Smooth muscle cell (in vitro differentiated cells): ENCODE measurements at regions not wholly inside any gene's neighbourhood (a gene's known extent, or its start where the extent isn't known, plus 50 kb on each side); places are given as distances from the start of the nearest gene placed in this dataset.

Experiments used
- DNase-seq: peaks from one replicate; lab custom pipeline; 2025; ENCODE audit not compliant: unreplicated experiment; lab: John Stamatoyannopoulos, UW
- H2AFZ ChIP-seq: fragments of 200-600 bp; sonication (generic); 2 replicates; pipeline ENCODE4 v1.6.0; 2016; ENCODE audit warnings: antibody characterized with exemption, low read depth, mild to moderate bottlenecking
- H3F3A ChIP-seq: fragments of 200-600 bp; sonication (generic); 2 replicates; pipeline ENCODE4 v1.6.0; 2017; ENCODE audit warnings: antibody characterized with exemption, low read depth
- H3K27ac ChIP-seq: fragments of 200-600 bp; sonication (generic); 2 replicates; pipeline ENCODE4 v1.5.1; 2016; ENCODE audit warnings: low read depth, mild to moderate bottlenecking
- H3K27me3 ChIP-seq: fragments of 200-600 bp; sonication (generic); 2 replicates; pipeline ENCODE4 v1.6.1; 2016; ENCODE audit warnings: low read depth, mild to moderate bottlenecking
- H3K36me3 ChIP-seq: fragments of 200-600 bp; sonication (generic); 2 replicates; pipeline ENCODE4 v1.5.1; 2016; ENCODE audit warnings: low read depth
- H3K4me1 ChIP-seq: fragments of 200-600 bp; sonication (generic); 2 replicates; pipeline ENCODE4 v1.5.1; 2016; ENCODE audit warnings: low read depth
- H3K4me2 ChIP-seq: fragments of 200-600 bp; sonication (generic); 2 replicates; pipeline ENCODE4 v1.6.0; 2016; ENCODE audit warnings: mild to moderate bottlenecking
- H3K4me3 ChIP-seq: fragments of 200-600 bp; sonication (generic); 2 replicates; pipeline ENCODE4 v1.5.1; 2016; ENCODE audit warnings: mild to moderate bottlenecking
- H3K79me2 ChIP-seq: fragments of 200-600 bp; sonication (generic); 2 replicates; pipeline ENCODE4 v1.6.0; 2016; ENCODE audit warnings: low read depth, mild to moderate bottlenecking
- H3K9ac ChIP-seq: fragments of 200-600 bp; sonication (generic); 2 replicates; pipeline ENCODE4 v1.6.0; 2016; ENCODE audit warnings: low read depth
- H3K9me3 ChIP-seq: fragments of 200-600 bp; sonication (generic); replicated peaks from 2 replicates; pipeline ENCODE4 v1.5.1; 2016; ENCODE audit warnings: low read depth
- H4K20me1 ChIP-seq: fragments of 200-600 bp; sonication (generic); 2 replicates; pipeline ENCODE4 v1.6.0; 2016; ENCODE audit warnings: low read depth
- WGBS: methylation state at CpG from one replicate; pipeline ENCODE4 v1.1.7; 2016; ENCODE audit warnings: low lambda C conversion rate; 5-methylcytosine and 5-hydroxymethylcytosine counted together
- TF ChIP-seq, protein P1 (sequence below): fragments of 200-600 bp; sonication (generic); IDR thresholded peaks from 2 replicates; pipeline ENCODE4 v1.5.1; 2017; ENCODE audit warnings: borderline replicate concordance, mild to moderate bottlenecking, antibody characterized with exemption; ENCODE audit not compliant: insufficient read depth, poor library complexity, severe bottlenecking

DNA sequence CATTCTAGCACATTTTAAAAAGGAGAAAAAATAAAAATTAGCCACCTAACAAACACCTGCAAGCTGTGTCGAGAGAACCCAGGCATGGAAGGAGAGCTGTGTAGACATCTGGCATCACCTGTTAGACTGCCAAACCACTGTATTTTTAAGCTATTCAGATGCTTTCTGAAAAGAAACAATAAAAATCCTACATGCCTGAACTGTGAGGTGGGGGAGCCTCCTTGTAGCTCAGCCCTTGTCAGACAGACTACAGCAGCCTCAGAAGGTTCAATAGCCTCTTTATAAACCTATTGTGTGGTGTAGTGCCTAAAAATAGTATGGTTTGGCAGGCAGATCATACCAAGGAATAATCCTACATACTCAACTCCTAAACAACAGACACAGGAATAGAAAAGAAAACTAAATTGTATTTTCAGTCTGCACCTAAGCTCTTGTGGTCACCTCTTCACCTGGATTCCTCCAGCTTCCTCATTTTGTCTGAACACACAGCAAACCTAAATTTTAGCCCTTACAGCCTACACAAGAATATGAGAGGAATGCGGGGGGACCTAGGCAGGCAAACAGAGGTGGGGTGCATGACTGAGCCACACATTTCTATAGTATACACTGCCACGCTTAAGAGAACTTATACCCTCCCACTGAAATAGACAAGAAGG, 67.0 kb downstream of the SIPA1L2 start:
- H3K27me3 ChIP-seq, result no peaks in the 10 kb centered on the region
- TF ChIP-seq, protein P1, sequence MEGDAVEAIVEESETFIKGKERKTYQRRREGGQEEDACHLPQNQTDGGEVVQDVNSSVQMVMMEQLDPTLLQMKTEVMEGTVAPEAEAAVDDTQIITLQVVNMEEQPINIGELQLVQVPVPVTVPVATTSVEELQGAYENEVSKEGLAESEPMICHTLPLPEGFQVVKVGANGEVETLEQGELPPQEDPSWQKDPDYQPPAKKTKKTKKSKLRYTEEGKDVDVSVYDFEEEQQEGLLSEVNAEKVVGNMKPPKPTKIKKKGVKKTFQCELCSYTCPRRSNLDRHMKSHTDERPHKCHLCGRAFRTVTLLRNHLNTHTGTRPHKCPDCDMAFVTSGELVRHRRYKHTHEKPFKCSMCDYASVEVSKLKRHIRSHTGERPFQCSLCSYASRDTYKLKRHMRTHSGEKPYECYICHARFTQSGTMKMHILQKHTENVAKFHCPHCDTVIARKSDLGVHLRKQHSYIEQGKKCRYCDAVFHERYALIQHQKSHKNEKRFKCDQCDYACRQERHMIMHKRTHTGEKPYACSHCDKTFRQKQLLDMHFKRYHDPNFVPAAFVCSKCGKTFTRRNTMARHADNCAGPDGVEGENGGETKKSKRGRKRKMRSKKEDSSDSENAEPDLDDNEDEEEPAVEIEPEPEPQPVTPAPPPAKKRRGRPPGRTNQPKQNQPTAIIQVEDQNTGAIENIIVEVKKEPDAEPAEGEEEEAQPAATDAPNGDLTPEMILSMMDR, result no peak
- peaks cover 50% of the 10 kb centered on the region for H3K4me1 ChIP-seq
- H4K20me1 ChIP-seq, result peaks cover 13% of the 10 kb centered on the region
- H3K4me3 ChIP-seq, result no peak overlapping the region
- H3K36me3 ChIP-seq, result no peaks in the 10 kb centered on the region
- H3F3A ChIP-seq, result peaks cover 8% of the 10 kb centered on the region
- H2AFZ ChIP-seq, result no peak overlapping the region
- DNase-seq, result no peak
- H3K79me2 ChIP-seq, result peaks cover 83% of the 10 kb centered on the region
- no peaks in the 10 kb centered on the region for H3K9me3 ChIP-seq
- 90% methylated on average over 3 of the region's 3 CpGs for WGBS
- no peak overlapping the region for H3K9ac ChIP-seq
- no peak overlapping the region for H3K27ac ChIP-seq
- H3K4me2 ChIP-seq, result no peak overlapping the region

DNA sequence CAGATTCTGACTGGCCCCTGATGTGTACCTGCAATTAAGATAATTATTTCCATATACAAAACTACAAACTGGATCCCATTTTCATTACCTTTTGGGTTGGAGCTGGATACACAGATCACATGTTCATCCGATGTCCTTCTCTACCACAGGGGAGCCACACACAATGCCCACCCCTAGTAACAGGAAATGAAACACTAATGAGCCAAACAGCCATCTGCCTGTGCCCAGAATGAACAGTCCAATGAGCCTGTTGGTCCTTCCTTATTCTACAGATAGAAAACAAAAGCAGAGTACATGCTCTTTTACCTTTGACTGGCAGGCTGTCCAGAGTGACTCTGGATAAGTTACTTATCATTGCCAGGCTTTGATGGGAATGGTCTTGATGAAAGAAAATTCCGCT, 68.6 kb downstream of the SIPA1L2 start:
- no peak overlapping the region for H3K9ac ChIP-seq
- peaks cover 62% of the 10 kb centered on the region for H3K4me1 ChIP-seq
- no peak overlapping the region for H2AFZ ChIP-seq
- no peaks in the 10 kb centered on the region for H3K27me3 ChIP-seq
- peaks cover 18% of the 10 kb centered on the region for H3F3A ChIP-seq
- H3K4me2 ChIP-seq, result no peak overlapping the region
- H3K79me2 ChIP-seq, result peaks cover 81% of the 10 kb centered on the region
- TF ChIP-seq, protein P1, result no peak
- DNase-seq, result no peak
- no peak overlapping the region for H3K27ac ChIP-seq
- H3K36me3 ChIP-seq, result no peaks in the 10 kb centered on the region
- no peaks in the 10 kb centered on the region for H3K9me3 ChIP-seq
- 100% methylated on average over 2 of the region's 2 CpGs for WGBS
- H3K4me3 ChIP-seq, result no peak overlapping the region
- peaks cover 12% of the 10 kb centered on the region for H4K20me1 ChIP-seq

DNA sequence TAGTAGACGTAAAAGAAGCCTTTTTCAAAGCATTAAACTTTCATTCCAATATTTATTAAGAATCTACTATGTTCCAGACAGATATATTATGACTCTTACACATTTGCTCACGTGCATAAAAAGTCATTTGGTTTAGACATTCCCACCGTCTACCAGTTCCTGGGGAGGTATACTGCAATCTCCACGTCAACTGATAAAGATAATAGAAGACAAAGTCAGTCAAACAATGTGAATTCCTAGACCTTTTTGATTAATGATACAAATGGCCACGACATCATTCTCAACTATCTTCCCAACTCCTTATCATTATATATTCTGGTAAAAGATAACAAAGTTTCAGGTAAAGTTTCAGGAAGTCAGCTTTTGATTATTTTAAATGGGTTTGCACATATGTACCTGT, 69.0 kb downstream of the SIPA1L2 start:
- H3K4me3 ChIP-seq, result no peak overlapping the region
- no peaks in the 10 kb centered on the region for H3K9me3 ChIP-seq
- peaks cover 21% of the 10 kb centered on the region for H3F3A ChIP-seq
- TF ChIP-seq, protein P1, result no peak
- no peak overlapping the region for H3K27ac ChIP-seq
- no peak overlapping the region for H2AFZ ChIP-seq
- H3K4me2 ChIP-seq, result no peak overlapping the region
- peaks cover 12% of the 10 kb centered on the region for H4K20me1 ChIP-seq
- DNase-seq, result no peak
- peaks cover 81% of the 10 kb centered on the region for H3K79me2 ChIP-seq
- no peak overlapping the region for H3K9ac ChIP-seq
- H3K36me3 ChIP-seq, result no peaks in the 10 kb centered on the region
- 90% methylated on average over 5 of the region's 5 CpGs for WGBS
- H3K4me1 ChIP-seq, result peaks cover 62% of the 10 kb centered on the region
- no peaks in the 10 kb centered on the region for H3K27me3 ChIP-seq

DNA sequence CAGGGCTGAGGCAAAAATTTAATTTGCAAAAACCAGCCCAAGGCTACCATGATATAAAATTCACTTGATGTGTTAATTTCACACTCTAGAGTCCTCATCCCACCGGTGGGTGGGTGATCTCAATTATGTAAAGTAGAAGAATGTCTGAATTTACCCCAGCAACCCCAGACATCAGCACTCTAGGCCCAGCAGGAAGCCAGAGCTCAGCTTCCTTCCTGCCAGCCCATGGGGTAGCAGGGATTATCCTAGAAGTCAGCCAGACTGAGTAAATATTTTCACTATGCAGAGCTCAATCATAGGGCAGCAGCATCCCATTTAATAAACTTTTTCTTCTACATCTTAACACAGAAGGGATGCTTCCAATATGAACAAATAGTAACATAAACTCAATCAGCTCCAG, 71.0 kb downstream of the SIPA1L2 start:
- TF ChIP-seq, protein P1, result no peak
- peaks cover 77% of the 10 kb centered on the region for H3K4me1 ChIP-seq
- WGBS, result 0% methylated on average over 1 of the region's 1 CpG

More for the DNA sequence above, 71.0 kb downstream of the SIPA1L2 start:
- Histone ChIP-seq H3K27ac (peak overlapping the region; percentile 91), H3K27me3 (no peaks in the 10 kb centered on the region), H2AFZ (no peak overlapping the region), H3K9me3 (no peaks in the 10 kb centered on the region), H3K9ac (no peak overlapping the region), H4K20me1 (peaks cover 7% of the 10 kb centered on the region), H3K4me3 (no peak overlapping the region), H3K4me2 (peak overlapping the region; percentile 53), H3K36me3 (no peaks in the 10 kb centered on the region), H3F3A (peaks cover 40% of the 10 kb centered on the region), H3K79me2 (peaks cover 73% of the 10 kb centered on the region)
- DNase-seq, result no peak
